WTC11 (cell line): ENCODE measurements at regions not wholly inside any gene's neighbourhood (a gene's known extent, or its start where the extent isn't known, plus 50 kb on each side); places are given as distances from the start of the nearest gene placed in this dataset.
A peak's percentile ranks its signal among the peaks of the same experiment; 100 is the strongest.

Experiments used
- ATAC-seq: fragments of 200-7000 bp; cut with Tn5 transposase; 2 replicates; pipeline ENCODE4 v1.10.0; 2021; ENCODE audit warnings: mild to moderate bottlenecking, moderate library complexity
- CTCF ChIA-PET: fragments of 300-600 bp; sonication (Branson Sonifier 250); formaldehyde crosslinking; loops from one replicate; lab custom pipeline; 2021; ENCODE audit warnings: antibody characterized with exemption; lab: Charles Lee
- POLR2A ChIA-PET: fragments of 350-600 bp; sonication (Branson Sonifier 250); formaldehyde crosslinking; loops from one replicate; lab custom pipeline; 2021; ENCODE audit warnings: antibody characterized with exemption; lab: Charles Lee
- DNase-seq: peaks from one replicate; pipeline ENCODE4 v3.0.0; 2021; ENCODE audit warnings: low spot score
- H3K27ac Mint-ChIP-seq: 2 replicates; pipeline ENCODE4 v1.8.0; 2021; ENCODE audit warnings: mixed read lengths
- H3K27me3 Mint-ChIP-seq: 2 replicates; pipeline ENCODE4 v1.8.0; 2021; ENCODE audit warnings: low read depth, mild to moderate bottlenecking, moderate library complexity, mixed read lengths
- H3K36me3 Mint-ChIP-seq: 2 replicates; pipeline ENCODE4 v1.8.0; 2021; ENCODE audit warnings: mixed read lengths
- H3K4me1 Mint-ChIP-seq: 2 replicates; pipeline ENCODE4 v1.8.0; 2022; ENCODE audit warnings: mixed read lengths
- H3K4me3 Mint-ChIP-seq: 2 replicates; pipeline ENCODE4 v1.8.0; 2021; ENCODE audit warnings: mild to moderate bottlenecking, moderate library complexity, mixed read lengths
- H3K9me3 Mint-ChIP-seq: 2 replicates; pipeline ENCODE4 v1.8.0; 2021; ENCODE audit warnings: mixed read lengths
- AFF4 ChIP-seq: sonication (generic); formaldehyde crosslinking; IDR thresholded peaks from 2 replicates; pipeline ENCODE4 v1.8.1; 2023; ENCODE audit warnings: mild to moderate bottlenecking, missing genetic modification reagents, borderline replicate concordance
- ATF6 ChIP-seq: sonication (generic); formaldehyde crosslinking; IDR thresholded peaks from 2 replicates; pipeline ENCODE4 v1.8.1; 2023; ENCODE audit warnings: mild to moderate bottlenecking, missing genetic modification reagents
- CREB1 ChIP-seq: sonication (generic); formaldehyde crosslinking; IDR thresholded peaks from 2 replicates; pipeline ENCODE4 v1.8.0; 2023; ENCODE audit warnings: mild to moderate bottlenecking, missing genetic modification reagents
- CREM ChIP-seq: sonication (generic); formaldehyde crosslinking; IDR thresholded peaks from 2 replicates; pipeline ENCODE4 v1.8.1; 2022; ENCODE audit warnings: mild to moderate bottlenecking, missing genetic modification reagents, moderate library complexity
- CTCF ChIP-seq: fragments of 200-600 bp; IDR thresholded peaks from 2 replicates; pipeline ENCODE4 v1.8.0; 2022; ENCODE audit warnings: antibody characterized with exemption
- EMX1 ChIP-seq: fragments of 250-450 bp; sonication (Bioruptor Pico); IDR thresholded peaks from 2 replicates; pipeline ENCODE4 v1.8.0; 2021; ENCODE audit warnings: mild to moderate bottlenecking
- ESRRA ChIP-seq: sonication (generic); formaldehyde crosslinking; IDR thresholded peaks from 2 replicates; pipeline ENCODE4 v1.8.1; 2022; ENCODE audit warnings: mild to moderate bottlenecking, missing genetic modification reagents, borderline replicate concordance
- FOXK1 ChIP-seq: sonication (generic); formaldehyde crosslinking; IDR thresholded peaks from 2 replicates; pipeline ENCODE4 v1.8.0; 2022; ENCODE audit warnings: mild to moderate bottlenecking, moderate library complexity, missing genetic modification reagents
- GABPB1 ChIP-seq: sonication (generic); formaldehyde crosslinking; IDR thresholded peaks from 2 replicates; pipeline ENCODE4 v1.8.1; 2023; ENCODE audit warnings: mild to moderate bottlenecking, missing genetic modification reagents
- GTF2I ChIP-seq: fragments of 250-450 bp; sonication (Bioruptor Pico); conservative IDR thresholded peaks from 2 replicates; pipeline ENCODE4 v1.4.0; 2021; ENCODE audit warnings: mild to moderate bottlenecking
- HMGXB4 ChIP-seq: sonication (generic); formaldehyde crosslinking; IDR thresholded peaks from 2 replicates; pipeline ENCODE4 v1.8.1; 2023; ENCODE audit warnings: mild to moderate bottlenecking, moderate library complexity, missing genetic modification reagents
- PREB ChIP-seq: sonication (generic); formaldehyde crosslinking; IDR thresholded peaks from 2 replicates; pipeline ENCODE4 v1.8.1; 2022; ENCODE audit warnings: mild to moderate bottlenecking, missing genetic modification reagents, moderate library complexity, borderline replicate concordance
- PRRX2 ChIP-seq: fragments of 250-450 bp; sonication (Bioruptor Pico); IDR thresholded peaks from 2 replicates; pipeline ENCODE4 v1.8.0; 2021; ENCODE audit warnings: mild to moderate bottlenecking
- TEAD4 ChIP-seq: sonication (generic); formaldehyde crosslinking; IDR thresholded peaks from 2 replicates; pipeline ENCODE4 v1.8.0; 2022; ENCODE audit warnings: mild to moderate bottlenecking, missing genetic modification reagents
- TP53 ChIP-seq: sonication (generic); formaldehyde crosslinking; IDR thresholded peaks from 2 replicates; pipeline ENCODE4 v1.8.1; 2023; ENCODE audit warnings: mild to moderate bottlenecking, missing genetic modification reagents
- ZBTB43 ChIP-seq: sonication (generic); formaldehyde crosslinking; IDR thresholded peaks from 2 replicates; pipeline ENCODE4 v1.8.1; 2023; ENCODE audit warnings: mild to moderate bottlenecking, missing genetic modification reagents
- ZNF263 ChIP-seq: sonication (generic); formaldehyde crosslinking; IDR thresholded peaks from 2 replicates; pipeline ENCODE4 v1.8.1; 2022; ENCODE audit warnings: low read depth, mild to moderate bottlenecking, moderate library complexity, missing genetic modification reagents
- ZNF423 ChIP-seq: fragments of 250-450 bp; sonication (Bioruptor Pico); IDR thresholded peaks from 2 replicates; pipeline ENCODE4 v2.1.2; 2022; ENCODE audit warnings: mild to moderate bottlenecking, moderate library complexity

- DNase-seq: no peak
- Mint-ChIP-seq H3K27me3 (no peaks in the 10 kb centered on the region), H3K4me3 (no peak overlapping the region), H3K9me3 (no peaks in the 10 kb centered on the region), H3K27ac (no peak overlapping the region)
- TF ChIP-seq EMX1 (no peak), CTCF (no peak), GABPB1 (CRISPR knock-in tag) (no peak), HMGXB4 (CRISPR knock-in tag) (no peak), ZBTB43 (CRISPR knock-in tag) (no peak), TP53 (CRISPR knock-in tag) (no peak)
- TF ChIP-seq, all 79 proteins: peak for 0
- ChIA-PET CTCF (no interaction called here), POLR2A (no interaction called here)
- H3K36me3 Mint-ChIP-seq: no peaks in the 10 kb centered on the region
- ATAC-seq: no peak
- peaks cover 15% of the 10 kb centered on the region for H3K4me1 Mint-ChIP-seq
Observed at GRCh38 chr3:166111562-166111961, 274.3 kb upstream of the BCHE start.

- CTCF ChIA-PET: no interaction called here
- DNase-seq: no peak
- Mint-ChIP-seq H3K4me1 (peaks cover 15% of the 10 kb centered on the region), H3K9me3 (no peaks in the 10 kb centered on the region), H3K27me3 (no peaks in the 10 kb centered on the region), H3K27ac (peak overlapping the region; percentile 83), H3K36me3 (no peaks in the 10 kb centered on the region), H3K4me3 (no peak overlapping the region)
- POLR2A ChIA-PET: no interaction called here
- no peak for ATAC-seq
- TF ChIP-seq GTF2I (CRISPR knock-in tag) (no peak), ESRRA (no peak), CREM (CRISPR knock-in tag) (no peak), FOXK1 (no peak), HMGXB4 (CRISPR knock-in tag) (no peak), CREB1 (no peak), AFF4 (no peak), ZNF263 (CRISPR knock-in tag) (no peak), ZNF423 (CRISPR knock-in tag) (no peak), TEAD4 (CRISPR knock-in tag) (no peak), PRRX2 (no peak), PREB (CRISPR knock-in tag) (no peak), ATF6 (CRISPR knock-in tag) (no peak)
Observed at GRCh38 chr3:166110102-166110501, 272.9 kb upstream of the BCHE start.
